HG02610 (cell line): ENCODE measurements at regions not wholly inside any gene's neighbourhood (a gene's known extent, or its start where the extent isn't known, plus 50 kb on each side); places are given as distances from the start of the nearest gene placed in this dataset.

Source experiments
- ATAC-seq: cut with Tn5 transposase; IDR thresholded peaks from one replicate; pipeline ENCODE4 v1.9.1; 2021; ENCODE audit warnings: mild to moderate bottlenecking, moderate library complexity; ENCODE audit not compliant: unreplicated experiment

GRCh38 chr16:86681031-86681756 lies 102.8 kb downstream of the FOXL1 start:
- no peak for ATAC-seq

GRCh38 chr16:86681757-86682106 lies 103.4 kb downstream of the FOXL1 start:
- no peak for ATAC-seq

- no peak for ATAC-seq
These were observed 104.0 kb downstream of the FOXL1 start for GRCh38 chr16:86682219-86682904.

GRCh38 chr16:86683441-86684194 lies 105.3 kb downstream of the FOXL1 start:
- no peak for ATAC-seq

GRCh38 chr16:86685076-86685475 lies 106.7 kb downstream of the FOXL1 start:
- ATAC-seq, result no peak

GRCh38 chr16:86690970-86691369 lies 112.6 kb downstream of the FOXL1 start:
- ATAC-seq, result no peak

- ATAC-seq, result no peak
These were observed 114.1 kb downstream of the FOXL1 start for GRCh38 chr16:86692426-86692825.

- ATAC-seq, result no peak
These were observed 114.7 kb downstream of the FOXL1 start for GRCh38 chr16:86693033-86693432.

- ATAC-seq, result no peak
These were observed 119.4 kb downstream of the FOXL1 start for GRCh38 chr16:86697715-86698114.

GRCh38 chr16:86700046-86700945 lies 121.9 kb downstream of the FOXL1 start:
- ATAC-seq, result no peak

GRCh38 chr16:86701286-86701975 lies 123.1 kb downstream of the FOXL1 start:
- no peak for ATAC-seq

- no peak for ATAC-seq
These were observed 124.7 kb downstream of the FOXL1 start for GRCh38 chr16:86702824-86703588.

- no peak for ATAC-seq
These were observed 126.2 kb downstream of the FOXL1 start for GRCh38 chr16:86704516-86704915.

- no peak for ATAC-seq
These were observed 128.4 kb downstream of the FOXL1 start for GRCh38 chr16:86706726-86707125.

GRCh38 chr16:86707171-86707570 lies 128.8 kb downstream of the FOXL1 start:
- no peak for ATAC-seq

GRCh38 chr16:86707581-86707980 lies 129.2 kb downstream of the FOXL1 start:
- ATAC-seq, result no peak

- no peak for ATAC-seq
These were observed 130.1 kb downstream of the FOXL1 start for GRCh38 chr16:86708431-86708830.

- no peak for ATAC-seq
These were observed 130.8 kb downstream of the FOXL1 start for GRCh38 chr16:86709103-86709502.

GRCh38 chr16:86709902-86710601 lies 131.7 kb downstream of the FOXL1 start:
- ATAC-seq, result no peak
